ENCODE measurements at regions not wholly inside any gene's neighbourhood (a gene's known extent, or its start where the extent isn't known, plus 50 kb on each side); places are given as distances from the start of the nearest gene placed in this dataset.

DNA sequence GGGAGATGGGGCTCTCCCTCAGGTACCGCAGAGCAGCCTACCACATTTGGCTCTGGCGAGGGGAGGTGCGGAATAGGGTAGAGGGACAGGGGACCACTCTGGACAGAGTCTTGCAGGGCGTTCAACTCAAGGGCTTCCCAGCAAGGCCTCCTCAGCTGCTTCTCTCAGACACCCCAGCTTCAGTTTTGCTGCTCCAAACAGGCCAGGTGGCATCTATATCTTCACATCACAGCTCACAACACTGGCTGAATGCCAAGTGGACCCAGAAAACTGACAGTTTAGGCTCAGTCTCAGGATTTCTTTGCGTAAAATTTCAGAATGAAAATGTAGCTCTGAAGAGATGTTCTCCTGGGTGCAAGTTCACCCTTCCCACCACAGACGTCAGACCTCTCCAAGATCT, 592.6 kb upstream of the ADAMTS16 start:
- H3K36me3 ChIP-seq (ENCODE audit: control insufficient read depth in 2 of 2, insufficient read depth in 1 of 2, low read length in 2 of 2): no peaks in the 10 kb centered on the region
- H3K4me1 ChIP-seq (ENCODE audit: control insufficient read depth, insufficient read depth, low read length): no peaks in the 10 kb centered on the region
- ChIA-PET CTCF (no interaction called here), POLR2A (no interaction called here)
- H3K9me3 ChIP-seq (ENCODE audit: control insufficient read depth, insufficient read depth, low read depth, low read length): no peaks in the 10 kb centered on the region
- H3K4me3 ChIP-seq (ENCODE audit: low read depth, low read length): no peak overlapping the region
- no peak overlapping the region for H3K27ac ChIP-seq (ENCODE audit: extremely low read depth, low read depth, low read length)
- TF ChIP-seq, protein P1, sequence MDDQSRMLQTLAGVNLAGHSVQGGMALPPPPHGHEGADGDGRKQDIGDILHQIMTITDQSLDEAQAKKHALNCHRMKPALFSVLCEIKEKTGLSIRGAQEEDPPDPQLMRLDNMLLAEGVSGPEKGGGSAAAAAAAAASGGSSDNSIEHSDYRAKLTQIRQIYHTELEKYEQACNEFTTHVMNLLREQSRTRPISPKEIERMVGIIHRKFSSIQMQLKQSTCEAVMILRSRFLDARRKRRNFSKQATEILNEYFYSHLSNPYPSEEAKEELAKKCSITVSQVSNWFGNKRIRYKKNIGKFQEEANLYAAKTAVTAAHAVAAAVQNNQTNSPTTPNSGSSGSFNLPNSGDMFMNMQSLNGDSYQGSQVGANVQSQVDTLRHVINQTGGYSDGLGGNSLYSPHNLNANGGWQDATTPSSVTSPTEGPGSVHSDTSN (CRISPR knock-in tag; IDR thresholded peaks at IDR 0.05): no peak
- TF ChIP-seq ZNF776 (tag by site-specific recombination; IDR thresholded peaks at IDR 0.05; ENCODE audit: borderline replicate concordance) (no peak), ZNF558 (tag by site-specific recombination; IDR thresholded peaks at IDR 0.05) (no peak), KLF7 (tag by site-specific recombination; IDR thresholded peaks at IDR 0.05; ENCODE audit: borderline replicate concordance) (no peak), ZNF530 (tag by site-specific recombination; IDR thresholded peaks at IDR 0.05; ENCODE audit: low read depth) (no peak), ZNF16 (tag by site-specific recombination; IDR thresholded peaks at IDR 0.05; ENCODE audit: low read depth) (no peak), GFI1B (tag by site-specific recombination; IDR thresholded peaks at IDR 0.05) (no peak)

DNA sequence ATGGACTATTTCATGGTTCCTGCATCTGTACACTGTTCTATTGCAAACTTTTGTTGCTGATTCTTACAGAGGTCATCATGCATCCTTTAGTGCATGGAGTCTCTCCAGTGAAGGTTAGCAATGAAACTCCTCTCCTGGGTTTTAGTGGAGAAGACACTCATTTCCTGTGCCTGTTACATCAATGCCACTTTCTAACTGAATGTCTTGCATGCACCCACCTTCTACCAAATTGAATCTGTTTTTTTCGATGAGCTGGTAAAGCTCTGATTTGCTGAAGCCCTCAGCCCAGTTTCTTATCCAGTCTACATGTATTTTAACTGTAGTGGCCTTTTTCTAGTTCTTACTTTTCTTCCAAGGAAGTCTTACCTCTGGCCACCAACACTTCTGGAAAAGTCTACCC, 591.8 kb upstream of the ADAMTS16 start:
- Histone ChIP-seq H3K9me3 (ENCODE audit: control insufficient read depth, insufficient read depth, low read depth, low read length) (no peaks in the 10 kb centered on the region), H3K4me3 (ENCODE audit: low read depth, low read length) (no peak overlapping the region), H3K36me3 (ENCODE audit: control insufficient read depth in 2 of 2, insufficient read depth in 1 of 2, low read length in 2 of 2) (no peaks in the 10 kb centered on the region), H3K4me1 (ENCODE audit: control insufficient read depth, insufficient read depth, low read length) (no peaks in the 10 kb centered on the region), H3K27ac (ENCODE audit: extremely low read depth, low read depth, low read length) (no peak overlapping the region)
- POLR2A ChIA-PET: no interaction called here
- CTCF ChIA-PET: no interaction called here
- TF ChIP-seq ZNF658 (tag by site-specific recombination; IDR thresholded peaks at IDR 0.05): no peak
- no peak for TF ChIP-seq ZNF157 (tag by site-specific recombination; IDR thresholded peaks at IDR 0.05)
- no peak for TF ChIP-seq ZNF776 (tag by site-specific recombination; IDR thresholded peaks at IDR 0.05; ENCODE audit: borderline replicate concordance)
- TF ChIP-seq ZNF121 (tag by site-specific recombination; IDR thresholded peaks at IDR 0.05): no peak
- TF ChIP-seq ZNF354C (tag by site-specific recombination; IDR thresholded peaks at IDR 0.05; ENCODE audit: borderline replicate concordance, low read depth): no peak
- no peak for TF ChIP-seq ZIC2 (tag by site-specific recombination; IDR thresholded peaks at IDR 0.05)
- TF ChIP-seq, protein P2, sequence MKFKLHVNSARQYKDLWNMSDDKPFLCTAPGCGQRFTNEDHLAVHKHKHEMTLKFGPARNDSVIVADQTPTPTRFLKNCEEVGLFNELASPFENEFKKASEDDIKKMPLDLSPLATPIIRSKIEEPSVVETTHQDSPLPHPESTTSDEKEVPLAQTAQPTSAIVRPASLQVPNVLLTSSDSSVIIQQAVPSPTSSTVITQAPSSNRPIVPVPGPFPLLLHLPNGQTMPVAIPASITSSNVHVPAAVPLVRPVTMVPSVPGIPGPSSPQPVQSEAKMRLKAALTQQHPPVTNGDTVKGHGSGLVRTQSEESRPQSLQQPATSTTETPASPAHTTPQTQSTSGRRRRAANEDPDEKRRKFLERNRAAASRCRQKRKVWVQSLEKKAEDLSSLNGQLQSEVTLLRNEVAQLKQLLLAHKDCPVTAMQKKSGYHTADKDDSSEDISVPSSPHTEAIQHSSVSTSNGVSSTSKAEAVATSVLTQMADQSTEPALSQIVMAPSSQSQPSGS (tag by site-specific recombination; IDR thresholded peaks at IDR 0.05; ENCODE audit: low read depth): no peak
- no peak for TF ChIP-seq YY2 (tag by site-specific recombination; IDR thresholded peaks at IDR 0.05)
- no peak for TF ChIP-seq ZNF311 (tag by site-specific recombination; IDR thresholded peaks at IDR 0.05; ENCODE audit: borderline replicate concordance)
- TF ChIP-seq ZNF654 (tag by site-specific recombination; IDR thresholded peaks at IDR 0.05; ENCODE audit: low read depth): no peak
- no peak for TF ChIP-seq ZNF214 (tag by site-specific recombination; IDR thresholded peaks at IDR 0.05; ENCODE audit: borderline replicate concordance)
- TF ChIP-seq ZNF175 (tag by site-specific recombination; IDR thresholded peaks at IDR 0.05): no peak
- TF ChIP-seq, protein P3, sequence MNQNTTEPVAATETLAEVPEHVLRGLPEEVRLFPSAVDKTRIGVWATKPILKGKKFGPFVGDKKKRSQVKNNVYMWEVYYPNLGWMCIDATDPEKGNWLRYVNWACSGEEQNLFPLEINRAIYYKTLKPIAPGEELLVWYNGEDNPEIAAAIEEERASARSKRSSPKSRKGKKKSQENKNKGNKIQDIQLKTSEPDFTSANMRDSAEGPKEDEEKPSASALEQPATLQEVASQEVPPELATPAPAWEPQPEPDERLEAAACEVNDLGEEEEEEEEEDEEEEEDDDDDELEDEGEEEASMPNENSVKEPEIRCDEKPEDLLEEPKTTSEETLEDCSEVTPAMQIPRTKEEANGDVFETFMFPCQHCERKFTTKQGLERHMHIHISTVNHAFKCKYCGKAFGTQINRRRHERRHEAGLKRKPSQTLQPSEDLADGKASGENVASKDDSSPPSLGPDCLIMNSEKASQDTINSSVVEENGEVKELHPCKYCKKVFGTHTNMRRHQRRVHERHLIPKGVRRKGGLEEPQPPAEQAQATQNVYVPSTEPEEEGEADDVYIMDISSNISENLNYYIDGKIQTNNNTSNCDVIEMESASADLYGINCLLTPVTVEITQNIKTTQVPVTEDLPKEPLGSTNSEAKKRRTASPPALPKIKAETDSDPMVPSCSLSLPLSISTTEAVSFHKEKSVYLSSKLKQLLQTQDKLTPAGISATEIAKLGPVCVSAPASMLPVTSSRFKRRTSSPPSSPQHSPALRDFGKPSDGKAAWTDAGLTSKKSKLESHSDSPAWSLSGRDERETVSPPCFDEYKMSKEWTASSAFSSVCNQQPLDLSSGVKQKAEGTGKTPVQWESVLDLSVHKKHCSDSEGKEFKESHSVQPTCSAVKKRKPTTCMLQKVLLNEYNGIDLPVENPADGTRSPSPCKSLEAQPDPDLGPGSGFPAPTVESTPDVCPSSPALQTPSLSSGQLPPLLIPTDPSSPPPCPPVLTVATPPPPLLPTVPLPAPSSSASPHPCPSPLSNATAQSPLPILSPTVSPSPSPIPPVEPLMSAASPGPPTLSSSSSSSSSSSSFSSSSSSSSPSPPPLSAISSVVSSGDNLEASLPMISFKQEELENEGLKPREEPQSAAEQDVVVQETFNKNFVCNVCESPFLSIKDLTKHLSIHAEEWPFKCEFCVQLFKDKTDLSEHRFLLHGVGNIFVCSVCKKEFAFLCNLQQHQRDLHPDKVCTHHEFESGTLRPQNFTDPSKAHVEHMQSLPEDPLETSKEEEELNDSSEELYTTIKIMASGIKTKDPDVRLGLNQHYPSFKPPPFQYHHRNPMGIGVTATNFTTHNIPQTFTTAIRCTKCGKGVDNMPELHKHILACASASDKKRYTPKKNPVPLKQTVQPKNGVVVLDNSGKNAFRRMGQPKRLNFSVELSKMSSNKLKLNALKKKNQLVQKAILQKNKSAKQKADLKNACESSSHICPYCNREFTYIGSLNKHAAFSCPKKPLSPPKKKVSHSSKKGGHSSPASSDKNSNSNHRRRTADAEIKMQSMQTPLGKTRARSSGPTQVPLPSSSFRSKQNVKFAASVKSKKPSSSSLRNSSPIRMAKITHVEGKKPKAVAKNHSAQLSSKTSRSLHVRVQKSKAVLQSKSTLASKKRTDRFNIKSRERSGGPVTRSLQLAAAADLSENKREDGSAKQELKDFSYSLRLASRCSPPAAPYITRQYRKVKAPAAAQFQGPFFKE (tag by site-specific recombination; IDR thresholded peaks at IDR 0.05; ENCODE audit: borderline replicate concordance): no peak
- TF ChIP-seq GLIS1 (tag by site-specific recombination; IDR thresholded peaks at IDR 0.05): no peak
- no peak for TF ChIP-seq ZNF169 (tag by site-specific recombination; IDR thresholded peaks at IDR 0.05)
- no peak for TF ChIP-seq ZNF701 (tag by site-specific recombination; IDR thresholded peaks at IDR 0.05)
- TF ChIP-seq ZXDB (tag by site-specific recombination; IDR thresholded peaks at IDR 0.05): no peak
- TF ChIP-seq ZNF239 (tag by site-specific recombination; IDR thresholded peaks at IDR 0.05): no peak
- no peak for TF ChIP-seq KLF9 (tag by site-specific recombination; IDR thresholded peaks at IDR 0.05; ENCODE audit: low read depth)
